HG02870 (cell line): ENCODE measurements at regions not wholly inside any gene's neighbourhood (a gene's known extent, or its start where the extent isn't known, plus 50 kb on each side); places are given as distances from the start of the nearest gene placed in this dataset.
"Not testable (repeated sequence)": the region's sequence is repeated elsewhere in the genome, so short reads cannot be mapped to it uniquely, and the experiment has no call there.

Source experiments
- ATAC-seq: cut with Tn5 transposase; IDR thresholded peaks from one replicate; pipeline ENCODE4 v1.9.1; 2021; ENCODE audit warnings: mild to moderate bottlenecking, moderate library complexity; ENCODE audit not compliant: unreplicated experiment

DNA sequence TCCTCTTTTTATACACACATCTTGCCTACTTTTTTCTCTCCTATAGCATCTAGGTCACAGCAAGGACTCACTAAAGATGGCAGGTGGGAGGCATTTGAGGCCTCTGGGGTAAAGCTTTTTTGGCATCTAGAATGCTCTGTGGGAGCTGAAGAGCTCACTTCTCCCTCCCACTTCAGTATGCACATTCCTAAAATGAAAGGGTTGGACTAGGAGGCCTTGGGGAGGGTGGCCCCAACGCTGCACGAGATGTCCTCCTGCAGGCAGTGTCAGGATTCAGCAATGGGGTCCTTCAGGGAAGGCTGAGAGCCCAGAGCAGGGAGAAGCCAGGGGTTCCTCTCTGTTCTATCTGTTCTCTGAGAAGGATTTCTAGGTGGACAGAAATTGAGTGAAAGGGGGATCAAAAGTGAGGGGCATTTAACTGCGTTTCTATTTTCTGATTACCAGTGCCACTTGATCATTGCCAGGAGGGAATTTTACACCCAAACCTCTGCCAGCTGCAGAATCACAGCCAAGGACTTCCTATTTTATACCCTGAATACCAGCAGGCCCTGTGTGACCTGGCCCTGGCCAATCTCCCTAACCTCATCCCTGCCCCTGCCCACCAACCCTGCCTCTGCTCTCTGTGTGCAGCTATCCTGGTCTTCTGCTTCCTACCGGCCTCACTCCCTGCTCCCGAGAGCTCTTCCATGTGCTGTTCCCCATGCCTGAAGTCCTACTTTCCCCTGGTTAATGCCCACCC is 186.2 kb downstream of the CYP26B1 start:
- no peak for ATAC-seq

DNA sequence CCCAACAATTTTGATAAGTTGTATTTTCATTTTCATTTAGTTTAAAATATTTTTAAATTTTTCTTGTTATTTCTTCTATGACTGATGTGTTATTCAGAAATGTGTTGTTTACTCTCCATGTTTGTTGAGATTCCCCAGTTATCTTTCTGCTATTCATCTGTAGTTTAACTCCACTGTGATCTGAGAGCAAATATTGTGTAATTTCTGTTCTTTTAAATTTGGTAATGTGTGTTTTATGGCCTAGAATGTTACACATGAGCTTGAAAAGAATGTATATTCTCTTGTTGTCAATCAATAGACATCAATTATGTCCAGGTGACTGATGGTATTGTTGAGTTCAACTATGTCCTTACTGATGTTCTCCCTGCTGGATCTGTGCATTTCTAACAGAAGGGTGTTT is 188.2 kb downstream of the CYP26B1 start:
- ATAC-seq: no peak

DNA sequence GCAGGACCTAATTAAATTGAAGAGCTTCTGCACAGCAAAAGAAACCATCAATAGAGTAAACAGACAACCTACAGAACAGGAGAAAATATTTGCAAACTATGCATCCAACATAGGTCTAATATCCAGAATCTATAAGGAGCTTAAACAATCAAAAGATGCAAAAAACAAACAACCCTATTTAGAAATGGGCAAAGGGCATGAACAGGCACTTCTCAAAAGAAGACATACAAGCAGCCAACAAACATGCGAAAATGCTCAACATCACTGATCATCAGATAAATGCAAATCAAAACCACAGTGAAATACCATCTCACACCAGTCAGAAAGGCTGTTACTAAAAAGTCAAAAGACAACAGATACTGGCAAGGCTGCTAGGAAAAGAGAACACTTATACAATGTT is 189.2 kb downstream of the CYP26B1 start:
- not testable (repeated sequence) for ATAC-seq

DNA sequence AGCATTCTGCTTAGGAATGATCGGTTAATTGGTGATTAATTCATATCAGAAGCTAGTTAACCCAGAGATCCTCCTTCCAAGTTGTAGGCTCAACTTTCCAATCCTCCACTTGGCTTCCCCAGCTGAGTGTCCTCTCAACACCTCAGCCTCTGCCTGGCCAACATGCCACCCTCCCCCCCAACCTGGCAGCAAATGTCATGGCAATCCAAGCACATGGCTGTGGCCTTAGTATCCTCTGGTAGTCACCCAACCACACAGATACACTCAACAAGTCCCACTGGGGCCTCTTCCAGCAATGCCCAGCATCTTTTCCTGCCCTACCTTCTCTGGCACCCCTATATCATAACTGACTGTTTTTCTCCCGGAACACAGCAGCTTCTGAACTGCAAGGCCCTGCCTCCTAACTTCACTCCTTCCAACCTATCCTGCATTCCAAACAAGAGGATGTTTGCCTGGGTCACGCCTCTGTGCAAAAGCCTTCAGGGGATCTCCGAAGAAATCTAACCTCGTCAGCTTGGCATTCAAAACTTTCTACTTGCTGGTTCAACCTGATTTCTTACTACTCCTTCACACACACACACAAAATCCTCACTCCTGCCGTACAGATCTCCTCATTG is 195.0 kb downstream of the CYP26B1 start:
- ATAC-seq: no peak

DNA sequence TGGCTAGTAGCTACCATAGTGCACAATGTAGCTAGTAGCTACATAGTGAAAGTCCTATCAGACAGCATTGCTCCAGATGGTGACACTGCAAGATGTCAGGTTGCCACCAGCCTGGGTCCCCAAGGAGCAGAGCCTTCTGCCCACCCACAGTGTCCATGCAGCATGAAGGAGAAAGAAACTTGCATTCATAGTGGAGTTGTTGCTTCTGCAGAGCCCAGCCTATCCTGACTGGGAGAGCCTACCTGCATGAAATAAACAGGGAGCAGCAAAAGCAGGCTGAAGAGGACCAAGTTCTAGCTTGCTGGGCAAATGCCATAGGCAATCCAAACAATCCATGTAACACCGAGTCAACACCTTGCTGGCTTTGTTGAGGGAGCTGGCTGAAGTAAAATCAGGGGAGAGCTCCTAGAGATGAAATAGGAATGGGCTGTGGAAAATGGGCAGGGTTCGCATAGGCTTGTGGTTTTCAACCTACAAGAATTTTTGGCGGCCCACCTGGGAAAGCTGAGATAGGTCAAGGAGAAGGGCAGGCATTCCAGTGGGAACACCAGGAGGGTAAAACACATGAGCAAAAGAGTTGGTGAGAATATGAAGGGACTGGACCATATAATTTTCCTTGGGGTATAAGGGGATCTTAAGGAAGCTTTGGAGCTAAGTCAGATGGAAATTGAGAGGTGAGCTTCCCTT is 195.8 kb downstream of the CYP26B1 start:
- ATAC-seq: no peak

DNA sequence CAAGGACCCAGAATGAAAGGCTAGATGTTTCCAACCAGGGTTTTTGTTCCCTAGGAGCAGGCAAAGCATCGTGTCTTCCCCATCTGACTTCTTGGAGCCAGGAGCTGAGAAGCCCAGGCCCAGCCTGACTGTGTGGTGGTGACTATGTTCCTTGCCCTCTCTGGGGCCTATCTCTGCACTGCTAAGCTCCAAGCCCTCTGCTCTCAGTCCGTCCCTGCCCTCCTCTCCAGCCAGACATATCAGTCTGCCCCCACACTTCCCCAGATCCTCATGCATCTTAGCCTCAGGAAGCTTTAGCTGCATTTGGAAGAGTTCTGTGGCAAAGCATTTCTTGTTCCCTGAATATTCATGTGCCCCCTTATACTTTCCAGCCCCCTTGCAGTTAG is 196.6 kb downstream of the CYP26B1 start:
- ATAC-seq: no peak

DNA sequence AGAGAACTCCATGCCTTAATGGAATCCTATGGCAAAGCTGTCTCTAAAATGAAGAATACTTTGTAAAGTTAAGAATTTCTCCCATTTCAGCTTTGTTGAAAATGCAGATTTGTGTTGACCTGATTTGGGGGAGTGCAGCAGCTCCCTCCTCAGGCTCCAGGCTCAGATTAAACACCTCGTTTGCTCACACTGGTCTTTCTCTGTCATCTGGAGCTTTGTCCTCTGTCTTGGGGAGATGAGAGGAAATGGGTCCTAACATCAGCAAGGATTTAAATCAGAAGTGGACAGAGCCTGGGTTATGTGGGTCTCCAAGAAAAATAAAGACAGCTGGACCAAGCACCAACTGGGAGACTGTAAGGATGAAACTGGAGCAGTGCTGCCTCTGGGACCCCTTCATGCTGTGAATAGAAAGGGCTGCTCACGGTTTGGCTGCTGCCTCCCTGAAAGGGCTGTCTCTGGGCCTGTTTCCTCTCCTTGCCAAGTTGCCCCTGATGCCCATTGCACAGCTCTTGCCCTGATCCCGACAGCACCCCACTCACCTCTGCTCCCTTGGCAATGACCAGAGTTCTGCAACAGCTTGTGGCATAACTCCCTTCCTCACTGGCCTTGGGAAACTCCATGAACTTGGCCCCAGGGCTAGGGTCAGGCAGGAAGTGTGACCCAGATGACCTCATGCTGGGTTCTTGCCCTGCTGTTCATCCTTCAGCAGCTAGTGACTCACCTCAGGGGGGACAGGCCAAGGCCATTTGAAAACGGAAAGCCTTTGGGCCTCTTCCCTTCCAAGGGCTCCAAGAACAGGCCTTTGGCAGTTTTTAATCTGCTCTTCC is 197.2 kb downstream of the CYP26B1 start:
- ATAC-seq: no peak

DNA sequence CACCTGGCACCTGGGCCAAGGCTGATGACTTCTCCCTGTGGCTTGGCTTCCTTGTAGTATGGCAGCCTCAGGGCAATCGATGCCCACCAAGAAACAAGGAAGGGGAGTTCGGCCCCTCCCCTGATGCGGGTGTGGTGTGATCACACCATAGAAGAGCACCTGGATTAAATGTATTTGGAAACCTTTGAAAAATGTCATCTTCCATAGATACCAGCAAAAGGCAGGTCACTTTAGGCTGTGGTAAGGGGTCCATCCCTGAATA is 198.2 kb downstream of the CYP26B1 start:
- ATAC-seq: no peak

DNA sequence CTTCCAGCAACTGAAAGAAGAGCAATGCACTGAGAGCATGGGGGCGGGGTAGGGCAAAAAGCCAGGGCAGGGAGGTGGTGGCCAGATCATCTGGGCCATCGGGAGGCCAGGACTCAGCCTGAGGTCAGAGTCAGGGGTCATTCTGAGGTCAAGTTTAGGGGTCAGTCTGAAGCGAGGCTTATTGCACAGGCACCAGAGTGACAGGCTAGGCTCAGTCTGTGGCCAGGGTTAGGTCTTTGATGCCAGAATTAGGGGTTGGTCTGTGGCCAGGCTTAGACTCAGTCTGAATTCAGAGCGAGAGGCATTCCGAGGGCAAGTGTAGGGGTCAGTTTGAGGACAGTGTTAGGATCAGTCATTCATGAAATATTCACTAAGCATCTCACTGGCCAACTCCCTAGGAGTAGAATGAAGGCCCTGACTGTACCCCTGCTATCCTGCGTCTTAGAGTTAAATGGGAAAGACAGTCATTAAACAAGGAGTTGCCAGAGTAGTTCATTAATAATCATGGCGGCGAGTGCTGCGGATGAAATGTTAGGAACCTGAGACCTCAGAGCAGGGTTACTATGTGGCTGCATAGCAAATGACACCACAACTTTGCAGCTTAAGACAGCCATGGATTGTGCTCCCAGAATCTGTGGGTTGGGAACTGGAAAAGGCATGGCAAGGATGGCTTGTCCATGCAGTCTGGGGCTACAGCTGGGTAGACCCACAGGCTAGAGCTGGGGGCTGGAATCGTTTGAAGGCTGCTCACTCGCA is 198.7 kb downstream of the CYP26B1 start:
- no peak for ATAC-seq

DNA sequence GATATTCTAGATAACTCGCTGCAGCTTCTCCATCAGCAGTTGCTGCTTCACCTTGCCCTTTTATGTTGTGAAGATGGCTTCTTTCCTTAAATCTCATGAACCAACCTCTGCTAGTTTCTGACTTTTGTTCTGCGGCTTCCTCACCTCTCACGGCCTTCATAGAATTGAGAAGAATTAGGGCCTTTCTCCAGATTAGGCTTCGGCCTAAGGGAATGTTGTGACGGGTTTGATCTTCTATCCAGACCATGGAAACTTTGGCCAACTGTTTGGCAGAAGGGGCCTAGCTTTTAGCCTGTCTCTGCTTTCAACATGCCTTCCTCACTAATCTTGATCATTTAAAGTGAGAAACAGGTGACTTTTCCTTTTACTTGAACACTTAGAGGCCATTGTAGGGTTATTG is 199.9 kb downstream of the CYP26B1 start:
- ATAC-seq: no peak

DNA sequence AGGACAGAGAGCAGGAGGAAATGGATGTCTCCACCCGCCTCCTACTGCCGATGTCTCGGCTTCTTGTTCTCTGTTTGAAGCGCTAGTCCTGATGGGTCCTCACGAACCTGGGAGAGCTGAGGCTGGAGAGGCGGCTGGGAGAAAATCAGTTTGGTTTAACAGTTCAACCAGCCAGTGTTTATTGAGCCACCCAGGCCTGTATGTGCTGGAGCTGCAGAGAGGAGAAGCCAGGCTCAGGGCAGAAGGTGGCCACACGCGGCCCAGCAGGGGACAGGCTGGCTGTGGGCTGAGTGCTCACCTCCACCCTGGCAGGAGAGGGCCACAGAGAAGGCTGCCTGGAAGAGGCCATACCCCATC is 202.1 kb downstream of the CYP26B1 start:
- no peak for ATAC-seq

DNA sequence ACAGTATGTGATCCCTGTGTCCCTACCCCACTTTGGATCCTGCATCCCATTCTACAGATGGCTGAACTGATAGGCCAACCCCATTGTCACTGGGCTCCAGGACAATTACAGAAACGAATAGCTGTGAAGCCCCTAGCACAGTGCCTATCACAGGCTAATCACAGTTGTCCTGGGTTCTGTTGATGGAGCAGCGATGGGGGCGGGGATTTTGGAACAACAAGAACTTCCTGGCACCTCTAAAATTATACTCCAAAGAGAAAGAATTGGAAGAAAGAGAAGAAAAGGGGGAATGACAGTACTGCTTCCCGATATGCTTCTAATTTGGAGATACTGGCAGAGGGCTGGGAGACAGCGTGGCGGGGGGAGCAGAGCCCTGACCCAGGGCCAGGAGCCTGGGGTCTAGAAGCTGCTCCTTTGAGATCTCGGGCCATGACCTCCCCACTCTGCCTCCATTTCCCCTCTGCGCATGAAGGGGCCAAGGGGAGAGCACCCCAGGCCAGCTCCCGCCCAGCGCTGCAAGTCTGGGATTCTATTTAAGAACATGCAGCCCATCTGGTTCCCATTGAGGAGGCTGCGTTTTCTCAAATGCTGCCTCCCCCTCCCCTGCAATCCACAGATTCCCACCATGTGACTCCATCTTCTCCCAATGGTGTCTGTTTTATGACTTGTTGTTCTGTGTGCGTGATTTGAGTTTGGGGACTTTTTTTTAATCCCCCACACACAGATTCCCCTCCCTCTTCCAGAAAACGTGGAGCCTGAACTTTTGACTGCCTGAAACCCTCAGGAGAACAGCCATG is 202.7 kb downstream of the CYP26B1 start:
- ATAC-seq: no peak

DNA sequence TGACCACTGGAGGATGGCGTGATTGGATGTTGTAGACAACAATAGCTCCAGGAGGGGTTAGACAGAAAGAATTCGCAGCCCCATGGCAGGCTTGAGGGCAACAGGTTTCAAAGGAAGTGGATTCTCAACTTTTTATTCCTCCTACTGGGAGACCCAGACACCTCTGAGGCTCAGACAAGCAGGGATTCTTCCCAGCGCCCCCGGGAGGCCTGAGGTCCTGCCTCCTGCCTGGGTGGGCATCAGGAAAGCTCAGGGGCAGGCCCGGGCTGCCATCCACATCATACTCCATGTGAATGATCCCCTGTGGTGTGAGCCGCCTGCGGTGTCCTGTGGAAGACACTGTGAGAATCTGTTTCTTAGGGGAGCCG is 203.5 kb downstream of the CYP26B1 start:
- no peak for ATAC-seq

DNA sequence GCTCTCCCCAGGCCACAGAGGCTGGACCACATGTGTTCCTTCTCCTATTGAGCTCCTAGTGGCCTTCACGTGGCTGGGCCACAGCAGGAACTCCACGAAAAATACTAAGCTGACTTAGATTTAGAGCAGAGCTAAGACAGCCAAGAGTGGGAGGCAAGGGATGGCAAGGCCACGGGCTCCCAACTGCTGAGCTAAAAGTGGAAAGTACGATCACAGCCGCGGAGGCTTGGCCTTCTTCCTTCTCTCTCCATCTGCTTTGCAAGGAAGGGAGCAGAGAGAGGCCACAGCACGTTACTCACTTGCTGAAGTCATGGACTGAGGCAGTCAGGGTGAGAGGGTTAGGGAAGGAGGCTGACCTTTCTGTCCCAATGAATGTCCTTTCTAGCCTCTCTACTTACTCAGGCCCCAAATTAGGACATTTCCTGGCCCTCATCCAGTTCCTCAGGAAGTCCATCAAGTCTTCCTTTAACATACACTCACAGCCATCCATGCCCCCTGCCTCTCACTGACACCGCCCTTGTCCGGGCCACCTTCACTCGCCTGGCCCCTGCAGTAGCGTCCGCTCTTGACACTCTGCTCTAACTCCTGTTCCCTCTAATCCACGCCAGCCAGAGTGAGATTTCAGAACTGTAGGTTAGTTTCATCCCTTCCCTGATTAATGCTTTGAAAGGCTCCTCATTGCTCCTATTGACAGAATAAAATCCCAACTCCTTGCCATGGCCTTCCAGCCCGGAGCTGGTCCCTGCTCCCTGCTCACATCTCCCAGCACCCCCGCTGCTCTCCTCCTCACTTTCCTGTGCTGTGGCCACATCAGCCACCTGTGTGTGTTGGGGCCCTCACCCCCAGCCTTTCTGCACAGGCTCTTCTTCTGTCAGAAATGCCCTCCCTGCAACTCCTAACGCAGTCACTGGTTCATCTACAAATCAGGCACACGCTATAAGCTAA is 204.2 kb downstream of the CYP26B1 start:
- ATAC-seq: no peak

DNA sequence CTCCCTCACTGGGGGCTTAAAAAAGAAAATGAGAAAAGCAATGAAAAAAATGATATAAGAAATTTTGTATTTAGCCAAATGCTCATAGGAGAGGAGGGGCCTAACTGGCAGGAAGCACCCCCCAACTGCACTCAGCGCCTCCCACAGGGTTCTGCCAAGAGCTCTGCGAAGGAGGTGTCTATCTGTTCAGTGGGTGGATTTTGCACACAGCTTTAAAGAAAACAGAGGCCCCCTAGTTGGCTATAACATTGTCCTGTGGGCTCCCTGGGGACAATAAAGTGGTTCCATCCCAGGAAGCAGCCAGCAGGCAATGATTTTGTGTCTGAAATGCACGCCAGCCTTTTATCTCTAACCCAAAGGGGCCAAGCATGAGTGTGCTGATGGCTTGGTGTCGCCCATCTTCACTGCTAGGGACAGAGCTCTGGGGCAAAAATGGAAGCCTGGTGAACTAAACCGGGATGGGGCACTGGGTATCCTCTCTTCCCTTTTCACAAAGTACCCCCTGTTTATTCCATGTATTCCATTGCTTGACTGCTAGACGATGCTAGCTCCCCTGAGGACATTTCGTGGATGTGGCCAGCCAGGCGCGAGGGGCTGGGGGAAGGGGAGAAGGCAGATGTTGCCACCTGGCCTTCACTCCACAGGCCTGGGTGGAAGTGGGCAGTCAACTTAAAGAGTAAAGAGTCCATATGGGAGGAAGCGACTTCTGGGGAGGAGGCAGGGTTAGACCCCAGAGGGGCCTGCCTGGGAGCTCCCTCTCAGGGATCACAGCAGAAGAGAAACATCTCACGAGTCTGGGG is 205.7 kb downstream of the CYP26B1 start:
- no peak for ATAC-seq

DNA sequence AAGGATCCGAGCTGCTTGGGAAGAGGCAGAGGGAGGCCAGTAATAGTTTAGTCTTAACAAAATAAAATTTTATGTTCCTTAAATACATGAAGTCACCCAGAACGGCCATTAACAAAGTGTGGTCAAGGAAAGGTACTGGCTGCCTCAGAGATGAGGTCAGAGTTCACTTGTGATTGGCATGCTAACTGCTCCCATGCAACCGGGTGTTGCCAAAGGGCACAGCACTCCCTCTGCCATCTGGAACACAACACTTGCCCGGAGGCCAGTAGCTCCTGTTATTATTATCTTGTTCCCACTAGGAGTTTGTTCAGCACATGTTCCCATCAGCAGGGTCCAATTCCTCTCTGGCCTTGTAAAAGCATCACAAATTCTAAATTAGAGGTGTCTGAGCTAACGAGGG is 207.0 kb downstream of the CYP26B1 start:
- no peak for ATAC-seq

DNA sequence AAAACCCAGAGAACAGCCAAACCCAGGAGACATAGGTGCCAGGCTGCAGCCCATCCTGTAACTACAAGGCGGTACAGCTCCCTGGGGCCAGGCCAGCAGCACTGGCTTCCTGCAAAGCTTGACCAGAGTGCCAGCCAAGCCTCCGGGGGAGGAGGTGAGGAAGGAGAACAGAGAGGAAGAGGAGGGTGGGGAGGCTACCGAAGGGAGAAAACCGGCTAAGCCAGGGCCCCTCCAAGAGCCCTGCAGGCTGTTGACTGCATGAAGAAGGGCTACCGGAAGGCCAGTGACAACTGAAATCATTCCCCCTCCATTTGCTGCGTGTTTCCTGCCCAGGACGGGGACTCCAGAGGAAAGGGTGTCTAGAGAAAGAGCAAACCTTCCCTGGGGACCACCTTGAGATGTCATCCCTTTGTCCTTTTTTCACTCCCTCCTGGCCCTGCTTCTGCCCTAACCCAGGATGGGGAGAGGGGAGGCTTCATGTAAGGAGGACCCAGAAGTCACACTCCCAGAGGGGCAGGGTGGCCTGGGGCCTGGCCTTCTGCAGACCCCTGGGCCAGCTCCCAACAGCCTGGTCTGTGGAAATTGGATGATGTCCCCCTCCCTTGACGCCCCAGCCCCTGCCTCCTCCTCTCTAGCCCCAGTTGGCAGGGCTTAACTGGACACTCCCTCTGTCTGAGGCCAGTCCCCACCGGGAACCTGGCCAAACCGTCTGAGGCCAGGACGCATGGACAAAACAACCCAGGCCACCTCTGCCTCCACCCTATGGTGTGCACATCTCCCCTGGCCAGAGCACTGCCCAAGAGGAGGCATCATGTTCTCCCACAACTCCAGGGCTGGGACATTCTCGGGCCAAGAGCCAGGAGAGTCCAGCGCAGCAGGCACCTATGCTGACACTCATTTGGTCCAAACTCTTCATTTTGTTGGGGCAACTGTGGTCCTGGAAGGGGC is 207.8 kb downstream of the CYP26B1 start:
- ATAC-seq: no peak
